HCT116 (cell line): ENCODE measurements at regions not wholly inside any gene's neighbourhood (a gene's known extent, or its start where the extent isn't known, plus 50 kb on each side); places are given as distances from the start of the nearest gene placed in this dataset.

Source experiments
- ATAC-seq: fragments of 200-7000 bp; cut with Tn5 transposase; 2 replicates; pipeline ENCODE4 v1.9.1; 2020; ENCODE audit warnings: mild to moderate bottlenecking, moderate library complexity
- BruUV-seq: library from RNA; stranded (reverse); fragments of 400-500 nt; replicated peaks from 2 replicates; lab custom pipeline; 2021; lab: Mats Ljungman, UMichigan
- CTCF ChIA-PET: fragments of 300-600 bp; sonication (Branson Sonifier 250); formaldehyde crosslinking; loops from one replicate; lab custom pipeline; 2021; ENCODE audit warnings: antibody characterized with exemption; lab: Charles Lee
- POLR2A ChIA-PET: fragments of 300-600, 350-600 bp; sonication (Branson Sonifier 250); formaldehyde crosslinking; loops from one replicate; lab custom pipeline; 2021; ENCODE audit warnings: antibody characterized with exemption; lab: Charles Lee
- RAD21 ChIA-PET, 2 experiments: fragments of 300-600 bp; sonication (Branson Sonifier 250); formaldehyde crosslinking; loops; one replicate each; lab custom pipeline; 2023; ENCODE audit warnings: low total read pairs in 2 of 2; ENCODE audit not compliant: uncharacterized antibody in 2 of 2, unreplicated experiment in 2 of 2, low non-redundant PET in 1 of 2; lab: Charles Lee
- DNase-seq: peaks from one replicate; pipeline ENCODE4 v3.0.0-alpha.2; 2010; ENCODE audit warnings: low read depth, low spot score
- H2AFZ ChIP-seq: fragments of 200-600 bp; shearing (Covaris generic), sonication (generic); 2 replicates; pipeline ENCODE4 v1.6.1; 2017; ENCODE audit warnings: low read depth, mixed run types, mixed read lengths, antibody characterized with exemption, low read length; ENCODE audit not compliant: poor library complexity, severe bottlenecking
- H3K27ac ChIP-seq: 2 replicates; pipeline ENCODE4 v1.5.1; 2012; ENCODE audit warnings: low read depth, low read length
- H3K27me3 ChIP-seq: fragments of 200-600 bp; sonication (generic); 2 replicates; pipeline ENCODE4 v1.6.1; 2016; ENCODE audit warnings: mixed run types, low read length, mixed read lengths; ENCODE audit not compliant: insufficient read depth
- H3K36me3 ChIP-seq, 2 experiments: fragments of 200-500 bp in 1 of 2; fragments of 200-600 bp in 1 of 2; sonication (Bioruptor generic) in 1 of 2; sonication (generic) in 1 of 2; 2 replicates each; pipeline versions ENCODE4 v1.5.1 to v1.6.1; 2014 to 2016; ENCODE audit warnings: low read length in 2 of 2, inconsistent platforms in 1 of 2, mixed read lengths in 1 of 2, mixed run types in 1 of 2; ENCODE audit not compliant: insufficient read depth in 2 of 2, control insufficient read depth in 1 of 2
- H3K4me1 ChIP-seq, 2 experiments: fragments of 200-600 bp in 1 of 2; sonication (generic) in 1 of 2; 2 replicates each; pipeline versions ENCODE4 v1.5.1 to v1.6.1; 2012 to 2017; ENCODE audit warnings: low read length in 2 of 2, inconsistent platforms in 1 of 2, mild to moderate bottlenecking in 1 of 2, mixed read lengths in 1 of 2, mixed run types in 1 of 2, moderate library complexity in 1 of 2; ENCODE audit not compliant: insufficient read depth in 2 of 2, control insufficient read depth in 1 of 2
- H3K4me2 ChIP-seq: fragments of 200-600 bp; sonication (generic); 2 replicates; pipeline ENCODE4 v1.6.1; 2017; ENCODE audit warnings: mixed run types, low read length, mixed read lengths
- H3K4me3 ChIP-seq, 2 experiments: fragments of 200-600 bp in 1 of 2; sonication (generic) in 1 of 2; replicated peaks in 1 of 2; 2 replicates each; pipeline ENCODE4 v1.5.1; 2011 to 2016; ENCODE audit warnings: low read length in 2 of 2, control low read depth in 1 of 2, low read depth in 1 of 2, mild to moderate bottlenecking in 1 of 2, mixed read lengths in 1 of 2, mixed run types in 1 of 2
- H3K79me2 ChIP-seq: fragments of 200-600 bp; sonication (generic); 2 replicates; pipeline ENCODE4 v1.6.1; 2017; ENCODE audit warnings: mild to moderate bottlenecking, mixed run types, low read length, moderate library complexity, mixed read lengths; ENCODE audit not compliant: insufficient read depth
- H3K9ac ChIP-seq: fragments of 200-600 bp; sonication (generic); 2 replicates; pipeline ENCODE4 v1.6.1; 2016; ENCODE audit warnings: low read length, mixed read lengths
- H3K9me2 ChIP-seq: fragments of 200-600 bp; sonication (generic), shearing (Covaris generic); 2 replicates; pipeline ENCODE4 v1.6.1; 2017; ENCODE audit warnings: mixed run types, mild to moderate bottlenecking, moderate library complexity; ENCODE audit not compliant: insufficient read depth
- H3K9me3 ChIP-seq, 2 experiments: fragments of 200-500 bp in 1 of 2; fragments of 200-600 bp in 1 of 2; sonication (Bioruptor generic) in 1 of 2; sonication (generic) in 1 of 2; 2 replicates each; pipeline ENCODE4 v1.6.1; 2014 to 2017; ENCODE audit warnings: low read length in 2 of 2, mixed read lengths in 2 of 2, inconsistent platforms in 1 of 2, low read depth in 1 of 2, mild to moderate bottlenecking in 1 of 2, mixed run types in 1 of 2, moderate library complexity in 1 of 2; ENCODE audit not compliant: control insufficient read depth in 1 of 2, insufficient read depth in 1 of 2
- H4K20me1 ChIP-seq: fragments of 200-600 bp; sonication (generic), shearing (Covaris generic); 2 replicates; pipeline ENCODE4 v1.6.1; 2017; ENCODE audit warnings: mixed run types, mild to moderate bottlenecking, moderate library complexity; ENCODE audit not compliant: insufficient read depth
- CBX3 ChIP-seq: IDR thresholded peaks from 2 replicates; pipeline ENCODE4 v1.6.1; 2012; ENCODE audit warnings: low read depth
- CEBPB ChIP-seq: IDR thresholded peaks from 2 replicates; pipeline ENCODE4 v1.6.1; 2012; ENCODE audit warnings: low read depth
- EGR1 ChIP-seq: IDR thresholded peaks from 2 replicates; pipeline ENCODE4 v1.6.1; 2012; ENCODE audit warnings: low read depth
- ELF1 ChIP-seq: IDR thresholded peaks from 2 replicates; pipeline ENCODE4 v1.6.1; 2012; ENCODE audit warnings: low read depth, borderline replicate concordance
- EZH2 ChIP-seq: fragments of 200-600 bp; sonication (generic); IDR thresholded peaks from 2 replicates; pipeline ENCODE4 v1.6.1; 2017; ENCODE audit warnings: antibody characterized with exemption, mixed run types
- EZH2phosphoT487 ChIP-seq: fragments of 200-600 bp; IDR thresholded peaks from 2 replicates; pipeline ENCODE4 v1.6.1; 2018; ENCODE audit warnings: antibody characterized with exemption, borderline replicate concordance
- FOSL1 ChIP-seq: IDR thresholded peaks from 2 replicates; pipeline ENCODE4 v1.6.1; 2012; ENCODE audit warnings: low read depth
- JUND ChIP-seq: IDR thresholded peaks from 2 replicates; pipeline ENCODE4 v1.6.1; 2012
- POLR2A ChIP-seq: IDR thresholded peaks from 2 replicates; pipeline ENCODE4 v1.7.0; 2011; ENCODE audit warnings: borderline replicate concordance; ENCODE audit not compliant: insufficient read depth, insufficient read length; ENCODE audit errors: extremely low read depth
- POLR2AphosphoS5 ChIP-seq: IDR thresholded peaks from 2 replicates; pipeline ENCODE4 v1.6.1; 2011; ENCODE audit warnings: mild to moderate bottlenecking, low read depth, low read length, moderate library complexity
- RAD21 ChIP-seq: IDR thresholded peaks from 2 replicates; pipeline ENCODE4 v1.6.1; 2012; ENCODE audit warnings: low read depth, mild to moderate bottlenecking
- SIN3A ChIP-seq: IDR thresholded peaks from 2 replicates; pipeline ENCODE4 v1.6.1; 2012; ENCODE audit warnings: low read depth
- SP1 ChIP-seq: IDR thresholded peaks from 2 replicates; pipeline ENCODE4 v1.6.1; 2012; ENCODE audit warnings: low read depth
- SRF ChIP-seq: IDR thresholded peaks from 2 replicates; pipeline ENCODE4 v1.6.1; 2012; ENCODE audit warnings: low read depth
- TCF7L2 ChIP-seq: IDR thresholded peaks from 2 replicates; pipeline ENCODE4 v1.7.0; 2011; ENCODE audit warnings: borderline replicate concordance, inconsistent platforms; ENCODE audit not compliant: insufficient read depth, insufficient read length; ENCODE audit errors: extremely low read depth
- YY1 ChIP-seq: IDR thresholded peaks from 2 replicates; pipeline ENCODE4 v1.6.1; 2011; ENCODE audit warnings: low read length, low read depth, moderate library complexity, mild to moderate bottlenecking; ENCODE audit not compliant: insufficient replicate concordance; ENCODE audit errors: extremely low read depth
- ZNF274 ChIP-seq: fragments of 200-500 bp; sonication (Bioruptor generic); IDR thresholded peaks from 2 replicates; pipeline ENCODE4 v1.6.1; 2014; ENCODE audit warnings: mild to moderate bottlenecking, low read depth, low read length, inconsistent platforms
- intact Hi-C: fragments of 100-400 bp; cut with micrococcal nuclease; formaldehyde crosslinking; loops from 2 replicates; pipeline ENCODE4 v1.10.0; 2022
- TF ChIP-seq, protein P1 (sequence below): IDR thresholded peaks from 2 replicates; pipeline ENCODE4 v1.6.1; 2011; ENCODE audit warnings: mild to moderate bottlenecking, low read length, moderate library complexity; ENCODE audit not compliant: insufficient replicate concordance; ENCODE audit errors: extremely low read depth
- TF ChIP-seq, protein P2 (sequence below), 3 experiments: fragments of 200-600 bp in 1 of 3; sonication (generic) in 1 of 3; IDR thresholded peaks in 2 of 3; conservative IDR thresholded peaks in 1 of 3; 2 replicates each; pipeline ENCODE4 v1.5.1; 2012 to 2017; ENCODE audit warnings: low read depth in 2 of 3, low read length in 2 of 3, antibody characterized with exemption in 1 of 3, borderline replicate concordance in 1 of 3, control low read depth in 1 of 3, mild to moderate bottlenecking in 1 of 3, mixed read lengths in 1 of 3, mixed run types in 1 of 3, moderate library complexity in 1 of 3; ENCODE audit not compliant: insufficient read depth in 1 of 3
- TF ChIP-seq, protein P3 (sequence below): IDR thresholded peaks from 2 replicates; pipeline ENCODE4 v1.6.1; 2012

DNA sequence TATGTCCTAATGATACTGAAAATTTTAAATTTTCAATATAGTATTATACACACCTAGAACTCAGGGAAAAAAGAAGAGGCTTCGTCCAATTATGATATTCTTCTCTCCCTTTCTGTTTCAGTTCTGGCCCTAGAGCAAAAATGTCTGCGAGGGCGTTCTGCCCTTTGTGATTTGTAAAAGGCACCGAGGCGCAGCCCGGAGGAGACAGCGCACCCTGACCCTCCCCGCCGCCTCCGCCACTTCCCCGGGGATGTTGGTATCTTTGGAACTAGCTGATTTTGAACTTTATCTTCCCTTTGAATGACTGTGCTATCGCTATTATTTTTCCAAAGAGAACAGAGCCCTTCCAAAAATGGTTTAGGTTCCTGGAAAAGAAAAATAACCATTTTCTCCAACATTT is 173.2 kb upstream of the FAM9B start:
- H3K9me2 ChIP-seq: no peaks in the 10 kb centered on the region
- POLR2A ChIA-PET: no interaction called here
- no peak overlapping the region for H2AFZ ChIP-seq
- H3K4me2 ChIP-seq: no peak overlapping the region
- H3K9me3 ChIP-seq: no peaks in the 10 kb centered on the region
- intact Hi-C loops: no loop called here
- H3K27ac ChIP-seq: no peak overlapping the region
- H3K9ac ChIP-seq: no peak overlapping the region
- RAD21 ChIA-PET: no interaction called here
- TF ChIP-seq EGR1 (no peak), JUND (no peak), SIN3A (no peak), YY1 (no peak), ZNF274 (no peak), FOSL1 (no peak), SRF (no peak), CEBPB (no peak), EZH2phosphoT487 (no peak), EZH2 (no peak), CBX3 (no peak), POLR2AphosphoS5 (no peak), TCF7L2 (no peak), POLR2A (no peak), RAD21 (no peak), SP1 (no peak), ELF1 (no peak)
- TF ChIP-seq, protein P1, sequence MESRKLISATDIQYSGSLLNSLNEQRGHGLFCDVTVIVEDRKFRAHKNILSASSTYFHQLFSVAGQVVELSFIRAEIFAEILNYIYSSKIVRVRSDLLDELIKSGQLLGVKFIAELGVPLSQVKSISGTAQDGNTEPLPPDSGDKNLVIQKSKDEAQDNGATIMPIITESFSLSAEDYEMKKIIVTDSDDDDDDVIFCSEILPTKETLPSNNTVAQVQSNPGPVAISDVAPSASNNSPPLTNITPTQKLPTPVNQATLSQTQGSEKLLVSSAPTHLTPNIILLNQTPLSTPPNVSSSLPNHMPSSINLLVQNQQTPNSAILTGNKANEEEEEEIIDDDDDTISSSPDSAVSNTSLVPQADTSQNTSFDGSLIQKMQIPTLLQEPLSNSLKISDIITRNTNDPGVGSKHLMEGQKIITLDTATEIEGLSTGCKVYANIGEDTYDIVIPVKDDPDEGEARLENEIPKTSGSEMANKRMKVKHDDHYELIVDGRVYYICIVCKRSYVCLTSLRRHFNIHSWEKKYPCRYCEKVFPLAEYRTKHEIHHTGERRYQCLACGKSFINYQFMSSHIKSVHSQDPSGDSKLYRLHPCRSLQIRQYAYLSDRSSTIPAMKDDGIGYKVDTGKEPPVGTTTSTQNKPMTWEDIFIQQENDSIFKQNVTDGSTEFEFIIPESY: no peak
- TF ChIP-seq, protein P2, sequence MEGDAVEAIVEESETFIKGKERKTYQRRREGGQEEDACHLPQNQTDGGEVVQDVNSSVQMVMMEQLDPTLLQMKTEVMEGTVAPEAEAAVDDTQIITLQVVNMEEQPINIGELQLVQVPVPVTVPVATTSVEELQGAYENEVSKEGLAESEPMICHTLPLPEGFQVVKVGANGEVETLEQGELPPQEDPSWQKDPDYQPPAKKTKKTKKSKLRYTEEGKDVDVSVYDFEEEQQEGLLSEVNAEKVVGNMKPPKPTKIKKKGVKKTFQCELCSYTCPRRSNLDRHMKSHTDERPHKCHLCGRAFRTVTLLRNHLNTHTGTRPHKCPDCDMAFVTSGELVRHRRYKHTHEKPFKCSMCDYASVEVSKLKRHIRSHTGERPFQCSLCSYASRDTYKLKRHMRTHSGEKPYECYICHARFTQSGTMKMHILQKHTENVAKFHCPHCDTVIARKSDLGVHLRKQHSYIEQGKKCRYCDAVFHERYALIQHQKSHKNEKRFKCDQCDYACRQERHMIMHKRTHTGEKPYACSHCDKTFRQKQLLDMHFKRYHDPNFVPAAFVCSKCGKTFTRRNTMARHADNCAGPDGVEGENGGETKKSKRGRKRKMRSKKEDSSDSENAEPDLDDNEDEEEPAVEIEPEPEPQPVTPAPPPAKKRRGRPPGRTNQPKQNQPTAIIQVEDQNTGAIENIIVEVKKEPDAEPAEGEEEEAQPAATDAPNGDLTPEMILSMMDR (IDR thresholded peaks at IDR 0.05 in 2 of 3, conservative IDR thresholded peaks at IDR 0.05 in 1 of 3; ENCODE audit: borderline replicate concordance in 1 of 3, insufficient read depth in 1 of 3, low read depth in 2 of 3, low read length in 2 of 3): no peak
- TF ChIP-seq, protein P3, sequence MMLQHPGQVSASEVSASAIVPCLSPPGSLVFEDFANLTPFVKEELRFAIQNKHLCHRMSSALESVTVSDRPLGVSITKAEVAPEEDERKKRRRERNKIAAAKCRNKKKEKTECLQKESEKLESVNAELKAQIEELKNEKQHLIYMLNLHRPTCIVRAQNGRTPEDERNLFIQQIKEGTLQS: no peak
- no peaks in the 10 kb centered on the region for H3K79me2 ChIP-seq
- DNase-seq: no peak
- H3K4me1 ChIP-seq: no peaks in the 10 kb centered on the region
- no TSS peak for BruUV-seq
- no peak overlapping the region for H3K4me3 ChIP-seq
- ATAC-seq: no peak
- H3K36me3 ChIP-seq: no peaks in the 10 kb centered on the region
- H3K27me3 ChIP-seq: no peaks in the 10 kb centered on the region
- no peaks in the 10 kb centered on the region for H4K20me1 ChIP-seq
- CTCF ChIA-PET: no interaction called here
